ENCODE measurements at regions not wholly inside any gene's neighbourhood (a gene's known extent, or its start where the extent isn't known, plus 50 kb on each side); places are given as distances from the start of the nearest gene placed in this dataset.

DNA sequence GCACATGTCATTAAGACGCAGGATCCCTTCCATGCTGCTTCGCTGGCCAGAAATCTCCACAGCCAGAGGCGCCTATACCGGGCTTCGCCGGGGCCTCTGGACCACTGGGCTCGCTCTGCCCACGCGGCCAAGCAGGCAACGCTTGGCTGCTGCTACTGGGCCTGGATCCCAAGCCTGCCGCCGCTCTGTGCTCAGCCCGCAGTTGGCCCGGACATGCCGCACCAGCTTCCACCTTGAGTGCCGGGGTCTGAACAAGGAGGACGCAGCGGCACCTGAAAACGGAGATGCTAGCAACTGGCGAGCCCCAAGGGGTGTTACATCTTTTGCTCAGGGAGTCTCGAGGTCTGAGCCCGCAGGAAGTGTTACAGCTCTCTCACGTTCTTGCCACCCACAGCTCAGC is 409.9 kb upstream of the SGCG start:
- Histone ChIP-seq H2AFZ (ENCODE audit: low read depth, low read length, poor library complexity, severe bottlenecking) (no peak overlapping the region), H3K27me3 (ENCODE audit: insufficient read depth, low read length) (no peaks in the 10 kb centered on the region), H3K9me2 (ENCODE audit: insufficient read depth) (no peaks in the 10 kb centered on the region), H3K4me3 (replicated peaks in 1 of 2; ENCODE audit: low read depth in 1 of 2, low read length in 2 of 2) (no peak overlapping the region), H3K79me2 (ENCODE audit: insufficient read depth, low read length) (no peaks in the 10 kb centered on the region), H3K4me2 (ENCODE audit: low read length) (no peak overlapping the region), H3K4me1 (ENCODE audit: control insufficient read depth in 1 of 2, insufficient read depth in 2 of 2, low read length in 2 of 2) (no peaks in the 10 kb centered on the region), H4K20me1 (ENCODE audit: insufficient read depth) (no peaks in the 10 kb centered on the region), H3K36me3 (ENCODE audit: control insufficient read depth in 1 of 2, insufficient read depth in 2 of 2, low read length in 2 of 2) (no peaks in the 10 kb centered on the region), H3K9me3 (ENCODE audit: control insufficient read depth in 1 of 2, insufficient read depth in 1 of 2, low read depth in 1 of 2, low read length in 2 of 2) (no peaks in the 10 kb centered on the region), H3K27ac (ENCODE audit: low read depth, low read length) (no peak overlapping the region), H3K9ac (ENCODE audit: low read length) (no peak overlapping the region)
- TF ChIP-seq, protein P1, sequence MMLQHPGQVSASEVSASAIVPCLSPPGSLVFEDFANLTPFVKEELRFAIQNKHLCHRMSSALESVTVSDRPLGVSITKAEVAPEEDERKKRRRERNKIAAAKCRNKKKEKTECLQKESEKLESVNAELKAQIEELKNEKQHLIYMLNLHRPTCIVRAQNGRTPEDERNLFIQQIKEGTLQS (IDR thresholded peaks at IDR 0.05), result no peak
- TF ChIP-seq POLR2AphosphoS5 (IDR thresholded peaks at IDR 0.05; ENCODE audit: low read depth, low read length) (no peak), FOSL1 (IDR thresholded peaks at IDR 0.05; ENCODE audit: low read depth) (no peak), POLR2A (IDR thresholded peaks at IDR 0.05; ENCODE audit: borderline replicate concordance, extremely low read depth, insufficient read depth, insufficient read length) (no peak), SIN3A (IDR thresholded peaks at IDR 0.05; ENCODE audit: low read depth) (no peak), JUND (IDR thresholded peaks at IDR 0.05) (no peak), RAD21 (IDR thresholded peaks at IDR 0.05; ENCODE audit: low read depth) (no peak), EZH2 (IDR thresholded peaks at IDR 0.05) (no peak), EGR1 (IDR thresholded peaks at IDR 0.05; ENCODE audit: low read depth) (no peak), CBX3 (IDR thresholded peaks at IDR 0.05; ENCODE audit: low read depth) (no peak), YY1 (IDR thresholded peaks at IDR 0.05; ENCODE audit: extremely low read depth, insufficient replicate concordance, low read depth, low read length) (no peak), SRF (IDR thresholded peaks at IDR 0.05; ENCODE audit: low read depth) (no peak), ZFX (IDR thresholded peaks at IDR 0.05) (no peak), ELF1 (IDR thresholded peaks at IDR 0.05; ENCODE audit: borderline replicate concordance, low read depth) (no peak), EZH2phosphoT487 (IDR thresholded peaks at IDR 0.05; ENCODE audit: borderline replicate concordance) (no peak)
- TF ChIP-seq, protein P2, sequence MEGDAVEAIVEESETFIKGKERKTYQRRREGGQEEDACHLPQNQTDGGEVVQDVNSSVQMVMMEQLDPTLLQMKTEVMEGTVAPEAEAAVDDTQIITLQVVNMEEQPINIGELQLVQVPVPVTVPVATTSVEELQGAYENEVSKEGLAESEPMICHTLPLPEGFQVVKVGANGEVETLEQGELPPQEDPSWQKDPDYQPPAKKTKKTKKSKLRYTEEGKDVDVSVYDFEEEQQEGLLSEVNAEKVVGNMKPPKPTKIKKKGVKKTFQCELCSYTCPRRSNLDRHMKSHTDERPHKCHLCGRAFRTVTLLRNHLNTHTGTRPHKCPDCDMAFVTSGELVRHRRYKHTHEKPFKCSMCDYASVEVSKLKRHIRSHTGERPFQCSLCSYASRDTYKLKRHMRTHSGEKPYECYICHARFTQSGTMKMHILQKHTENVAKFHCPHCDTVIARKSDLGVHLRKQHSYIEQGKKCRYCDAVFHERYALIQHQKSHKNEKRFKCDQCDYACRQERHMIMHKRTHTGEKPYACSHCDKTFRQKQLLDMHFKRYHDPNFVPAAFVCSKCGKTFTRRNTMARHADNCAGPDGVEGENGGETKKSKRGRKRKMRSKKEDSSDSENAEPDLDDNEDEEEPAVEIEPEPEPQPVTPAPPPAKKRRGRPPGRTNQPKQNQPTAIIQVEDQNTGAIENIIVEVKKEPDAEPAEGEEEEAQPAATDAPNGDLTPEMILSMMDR (IDR thresholded peaks at IDR 0.05 in 2 of 3, conservative IDR thresholded peaks at IDR 0.05 in 1 of 3; ENCODE audit: borderline replicate concordance in 1 of 3, insufficient read depth in 1 of 3, low read depth in 2 of 3, low read length in 2 of 3), result no peak
- TF ChIP-seq, protein P3, sequence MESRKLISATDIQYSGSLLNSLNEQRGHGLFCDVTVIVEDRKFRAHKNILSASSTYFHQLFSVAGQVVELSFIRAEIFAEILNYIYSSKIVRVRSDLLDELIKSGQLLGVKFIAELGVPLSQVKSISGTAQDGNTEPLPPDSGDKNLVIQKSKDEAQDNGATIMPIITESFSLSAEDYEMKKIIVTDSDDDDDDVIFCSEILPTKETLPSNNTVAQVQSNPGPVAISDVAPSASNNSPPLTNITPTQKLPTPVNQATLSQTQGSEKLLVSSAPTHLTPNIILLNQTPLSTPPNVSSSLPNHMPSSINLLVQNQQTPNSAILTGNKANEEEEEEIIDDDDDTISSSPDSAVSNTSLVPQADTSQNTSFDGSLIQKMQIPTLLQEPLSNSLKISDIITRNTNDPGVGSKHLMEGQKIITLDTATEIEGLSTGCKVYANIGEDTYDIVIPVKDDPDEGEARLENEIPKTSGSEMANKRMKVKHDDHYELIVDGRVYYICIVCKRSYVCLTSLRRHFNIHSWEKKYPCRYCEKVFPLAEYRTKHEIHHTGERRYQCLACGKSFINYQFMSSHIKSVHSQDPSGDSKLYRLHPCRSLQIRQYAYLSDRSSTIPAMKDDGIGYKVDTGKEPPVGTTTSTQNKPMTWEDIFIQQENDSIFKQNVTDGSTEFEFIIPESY (IDR thresholded peaks at IDR 0.05; ENCODE audit: extremely low read depth, insufficient replicate concordance, low read length), result no peak
- ATAC-seq (no peak), DNase-seq (ENCODE audit: low read depth, low spot score) (no peak)
- CTCF ChIA-PET, result no interaction called here
- intact Hi-C loops (cut with micrococcal nuclease), result no loop called here
- POLR2A ChIA-PET, result no interaction called here
- RAD21 ChIA-PET (ENCODE audit: low non-redundant PET in 1 of 2, low total read pairs in 2 of 2, uncharacterized antibody in 2 of 2, unreplicated experiment in 2 of 2), result no interaction called here
- no TSS peak for BruUV-seq (replicated peaks)

Data from HCT116 (cell line).